Uterus (tissue), 3 donors: ENCODE measurements at regions not wholly inside any gene's neighbourhood (a gene's known extent, or its start where the extent isn't known, plus 50 kb on each side); places are given as distances from the start of the nearest gene placed in this dataset.

Source experiments
- DNase-seq, 2 donors: peaks; one replicate each; pipeline ENCODE4 v3.0.0-alpha.2; 2019 to 2020
- H3K27ac ChIP-seq, 2 donors: fragments of 200-600 bp; sonication (generic); 1 replicate in 1 of 2; 2 replicates in 1 of 2; pipeline ENCODE4 v1.5.1; 2016 to 2018
- H3K27me3 ChIP-seq, 2 donors: fragments of 200-600 bp; sonication (generic); one replicate each; pipeline ENCODE4 v1.5.1; 2018 to 2019; ENCODE audit warnings: control low read depth in 1 of 2
- H3K36me3 ChIP-seq, 2 donors: fragments of 200-600 bp; sonication (generic); one replicate each; pipeline ENCODE4 v1.5.1; 2019; ENCODE audit warnings: control low read depth in 1 of 2
- H3K4me1 ChIP-seq, 2 donors: fragments of 200-600 bp; sonication (generic); one replicate each; pipeline ENCODE4 v1.5.1; 2018 to 2019; ENCODE audit warnings: control low read depth in 1 of 2
- H3K4me3 ChIP-seq, 2 donors: fragments of 200-600 bp; sonication (generic); 1 replicate in 1 of 2; 2 replicates in 1 of 2; pipeline ENCODE4 v1.5.1; 2018 to 2019; ENCODE audit warnings: mild to moderate bottlenecking in 1 of 2
- H3K9me3 ChIP-seq, 2 donors: fragments of 200-600 bp; sonication (generic); one replicate each; pipeline ENCODE4 v1.5.1; 2019; ENCODE audit warnings: control low read depth in 1 of 2
- CTCF ChIP-seq, 4 experiments: fragments of 200-600 bp in 2 of 4; fragments of 450-650 bp in 2 of 4; sonication (generic) in 2 of 4; IDR thresholded peaks; one replicate each; pipeline ENCODE4 v1.5.1; 2016 to 2019; ENCODE audit warnings: antibody characterized with exemption in 4 of 4, mild to moderate bottlenecking in 2 of 4, moderate library complexity in 1 of 4
- POLR2A ChIP-seq, 2 donors: fragments of 450-650 bp; IDR thresholded peaks; one replicate each; pipeline ENCODE4 v1.6.1; 2016; ENCODE audit warnings: antibody characterized with exemption in 2 of 2, mild to moderate bottlenecking in 1 of 2, moderate library complexity in 1 of 2
- intact Hi-C: fragments of 100-400 bp; cut with DNase I; formaldehyde crosslinking; loops from one replicate; pipeline ENCODE4 v1.15.1; 2023; ENCODE audit warnings: low total_unique reads
- donor health status: DM: yes; HTN: yes; CAD: no.

DNA sequence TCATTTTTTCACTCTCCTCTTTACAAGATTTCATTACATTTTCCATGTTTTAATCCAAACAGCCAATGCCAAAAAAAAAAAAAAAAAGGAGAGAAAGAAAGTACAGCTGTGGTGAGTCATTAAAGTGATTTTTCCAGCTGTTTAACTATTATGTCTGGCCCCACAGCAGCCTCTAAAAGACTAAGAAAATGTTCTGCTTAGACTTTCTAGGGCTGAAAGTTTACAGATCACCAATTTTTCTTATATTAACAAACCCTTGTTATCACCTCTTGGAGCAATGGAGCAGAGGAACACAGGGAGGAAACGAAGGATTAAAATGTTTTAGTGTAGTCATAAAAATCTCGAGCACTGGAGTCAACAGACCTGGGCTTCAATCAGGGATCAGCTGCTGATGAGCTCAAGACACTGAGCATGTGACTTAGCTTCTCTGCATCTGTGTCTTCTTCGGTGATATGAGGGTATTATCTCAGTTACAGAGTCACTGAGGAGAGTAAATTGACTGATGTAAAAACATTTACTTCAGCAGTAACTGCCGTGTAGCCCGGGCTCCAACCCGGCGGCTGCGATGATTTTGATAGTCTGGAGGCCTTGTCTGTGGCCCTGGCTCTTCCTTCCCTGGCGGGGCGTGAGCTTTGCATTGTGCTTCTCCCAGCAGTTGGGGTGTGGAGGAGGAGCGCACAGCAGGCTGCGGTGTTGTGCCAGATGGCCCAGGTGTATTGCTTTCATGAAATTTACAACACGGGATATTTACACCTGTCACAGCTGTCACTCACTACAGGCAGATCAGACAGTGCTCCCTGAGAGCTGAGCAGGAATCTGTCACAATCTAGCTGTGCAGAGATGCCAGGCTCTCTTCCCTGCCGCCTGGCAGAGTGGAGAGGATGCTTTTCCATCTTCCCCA lies 298.3 kb upstream of the FZD8 start:
- H3K27me3 ChIP-seq: no peaks in the 10 kb centered on the region
- intact Hi-C loops: no loop called here
- peak in 1 of 2 donors; percentile 25 for DNase-seq
- H3K36me3 ChIP-seq: no peaks in the 10 kb centered on the region
- TF ChIP-seq CTCF (IDR thresholded peaks at IDR 0.05) (no peak), POLR2A (IDR thresholded peaks at IDR 0.05) (no peak)
- no peaks in the 10 kb centered on the region for H3K4me1 ChIP-seq
- no peaks in the 10 kb centered on the region for H3K9me3 ChIP-seq
- H3K4me3 ChIP-seq: no peak overlapping the region
- peak overlapping the region; percentile 49 to 70 for H3K27ac ChIP-seq

- H3K4me1 ChIP-seq: no peaks in the 10 kb centered on the region
- H3K27me3 ChIP-seq: no peaks in the 10 kb centered on the region
- no peaks in the 10 kb centered on the region for H3K36me3 ChIP-seq
- intact Hi-C loops: no loop called here
- no peak for DNase-seq
- no peak overlapping the region for H3K4me3 ChIP-seq
- H3K9me3 ChIP-seq: no peaks in the 10 kb centered on the region
- TF ChIP-seq CTCF (IDR thresholded peaks at IDR 0.05) (no peak), POLR2A (IDR thresholded peaks at IDR 0.05) (no peak)
- no peak overlapping the region for H3K27ac ChIP-seq
Measured at GRCh38 chr10:35938160-35938559, 296.1 kb upstream of the FZD8 start.

GRCh38 chr10:35937546-35937945 lies 295.4 kb upstream of the FZD8 start:
- Histone ChIP-seq H3K27me3 (no peaks in the 10 kb centered on the region), H3K27ac (no peak overlapping the region), H3K9me3 (no peaks in the 10 kb centered on the region), H3K36me3 (no peaks in the 10 kb centered on the region), H3K4me3 (no peak overlapping the region), H3K4me1 (no peaks in the 10 kb centered on the region)
- no peak for DNase-seq
- intact Hi-C loops: no loop called here
- TF ChIP-seq POLR2A (IDR thresholded peaks at IDR 0.05): no peak
- TF ChIP-seq CTCF (IDR thresholded peaks at IDR 0.05): no peak

GRCh38 chr10:35934642-35934995 lies 292.5 kb upstream of the FZD8 start:
- no peak for TF ChIP-seq POLR2A (IDR thresholded peaks at IDR 0.05)
- Histone ChIP-seq H3K27me3 (no peaks in the 10 kb centered on the region), H3K4me1 (no peaks in the 10 kb centered on the region), H3K27ac (no peak overlapping the region), H3K36me3 (no peaks in the 10 kb centered on the region), H3K4me3 (no peak overlapping the region), H3K9me3 (no peaks in the 10 kb centered on the region)
- no peak for DNase-seq
- intact Hi-C loops: no loop called here

- H3K4me3 ChIP-seq: no peak overlapping the region
- no peaks in the 10 kb centered on the region for H3K4me1 ChIP-seq
- TF ChIP-seq CTCF (IDR thresholded peaks at IDR 0.05) (no peak), POLR2A (IDR thresholded peaks at IDR 0.05) (no peak)
- H3K36me3 ChIP-seq: no peaks in the 10 kb centered on the region
- no peak for DNase-seq
- intact Hi-C loops: no loop called here
- H3K27ac ChIP-seq: no peak overlapping the region
- H3K9me3 ChIP-seq: no peaks in the 10 kb centered on the region
- H3K27me3 ChIP-seq: no peaks in the 10 kb centered on the region
Measured at GRCh38 chr10:35933940-35934641, 292.0 kb upstream of the FZD8 start.
